HS-27A (cell line): ENCODE measurements at regions not wholly inside any gene's neighbourhood (a gene's known extent, or its start where the extent isn't known, plus 50 kb on each side); places are given as distances from the start of the nearest gene placed in this dataset.

Source experiments
- DNase-seq: peaks from one replicate; pipeline ENCODE4 v3.0.0-alpha.2; 2012; ENCODE audit warnings: low read depth, missing footprints

- no peak for DNase-seq
Measured at GRCh38 chr2:21438949-21439348, 315.2 kb downstream of the TDRD15 start.

DNA sequence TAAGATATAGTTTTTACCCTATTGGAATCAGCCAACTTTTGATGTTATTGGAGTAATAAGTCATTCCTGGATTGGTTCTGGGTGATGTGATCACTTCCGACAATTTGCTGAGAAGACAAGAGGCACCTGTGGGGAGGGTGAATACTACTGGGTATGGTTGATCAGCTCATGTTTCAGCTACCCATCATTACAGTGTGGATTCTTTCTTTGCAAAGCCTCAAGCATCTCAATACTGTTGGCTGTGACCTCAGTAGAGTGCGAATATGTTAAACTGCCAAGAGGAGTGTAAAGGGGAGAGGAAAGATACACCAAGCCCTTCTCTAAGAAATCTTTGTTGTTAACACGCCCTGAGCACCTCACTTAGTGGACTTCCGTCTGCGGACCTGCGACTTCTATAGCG lies 317.7 kb downstream of the TDRD15 start:
- DNase-seq = no peak

DNA sequence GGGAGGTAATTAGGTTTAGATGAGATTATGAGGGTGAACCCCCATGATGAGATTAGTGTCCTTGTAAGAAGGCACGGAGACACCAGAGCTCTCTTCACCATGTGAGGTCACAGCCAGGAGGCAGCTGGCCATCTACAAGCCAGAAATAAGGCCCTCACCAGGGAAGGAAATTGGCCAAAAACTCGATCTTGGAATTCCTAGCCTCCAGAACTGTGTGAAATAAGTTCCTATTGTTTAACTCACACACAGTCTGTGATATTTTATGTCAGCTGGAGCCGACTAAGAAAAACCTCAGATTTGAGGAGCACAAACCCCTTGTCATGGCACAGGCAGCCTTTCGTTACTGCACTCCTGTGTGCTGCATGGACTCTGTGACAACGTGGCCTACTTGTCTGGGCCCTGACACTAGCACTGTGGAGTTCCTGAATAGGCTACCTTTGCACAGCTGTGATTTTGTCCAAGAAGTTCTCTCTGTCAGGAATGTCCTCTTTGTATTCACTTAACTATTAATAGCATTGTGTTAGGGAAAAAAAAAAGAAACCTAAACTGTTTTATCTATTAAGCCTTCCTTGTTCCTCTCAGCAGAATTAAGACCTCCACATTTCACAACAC lies 319.8 kb downstream of the TDRD15 start:
- no peak for DNase-seq

DNA sequence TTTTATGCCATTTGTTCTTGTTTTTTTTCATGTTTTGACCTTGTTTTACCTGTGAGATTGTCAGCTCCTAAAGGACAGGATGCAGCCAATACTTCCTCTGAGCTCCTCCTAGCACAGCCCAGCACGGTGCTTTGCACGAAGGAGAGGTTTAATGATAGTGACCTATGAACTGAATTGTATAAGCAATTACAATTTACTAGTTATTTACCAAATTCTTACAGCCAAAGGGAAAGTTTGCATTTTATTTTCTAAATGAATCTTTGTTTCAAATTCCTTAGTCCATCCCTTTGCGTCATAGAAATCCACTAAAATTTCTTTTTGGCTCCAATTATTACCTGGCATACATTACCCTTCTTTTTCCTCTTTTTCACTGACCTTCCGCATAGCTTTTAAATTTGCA lies 326.1 kb downstream of the TDRD15 start:
- DNase-seq = no peak

- DNase-seq = no peak
Measured at GRCh38 chr2:21451403-21451802, 327.6 kb downstream of the TDRD15 start.

DNA sequence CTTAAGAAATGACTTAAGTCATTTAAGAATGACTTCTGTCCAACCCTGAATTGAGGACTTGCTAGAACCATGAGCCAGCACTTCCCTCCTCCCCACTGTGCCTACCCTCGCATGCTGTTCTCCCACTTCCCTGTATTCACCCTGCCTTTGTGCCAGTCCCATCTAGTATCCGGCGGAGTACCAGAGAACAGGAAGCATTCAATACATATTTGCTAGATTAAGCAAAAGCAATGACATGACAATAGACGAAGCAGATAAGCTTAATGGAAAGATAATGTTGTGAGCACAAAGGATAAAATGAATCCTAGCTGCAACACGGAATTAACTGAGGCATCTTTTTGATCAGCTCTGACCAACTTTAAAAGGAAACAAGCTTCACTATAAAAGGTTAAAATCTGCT lies 328.5 kb downstream of the TDRD15 start:
- no peak for DNase-seq

- DNase-seq = no peak
Measured at GRCh38 chr2:21452678-21453077, 328.9 kb downstream of the TDRD15 start.

DNA sequence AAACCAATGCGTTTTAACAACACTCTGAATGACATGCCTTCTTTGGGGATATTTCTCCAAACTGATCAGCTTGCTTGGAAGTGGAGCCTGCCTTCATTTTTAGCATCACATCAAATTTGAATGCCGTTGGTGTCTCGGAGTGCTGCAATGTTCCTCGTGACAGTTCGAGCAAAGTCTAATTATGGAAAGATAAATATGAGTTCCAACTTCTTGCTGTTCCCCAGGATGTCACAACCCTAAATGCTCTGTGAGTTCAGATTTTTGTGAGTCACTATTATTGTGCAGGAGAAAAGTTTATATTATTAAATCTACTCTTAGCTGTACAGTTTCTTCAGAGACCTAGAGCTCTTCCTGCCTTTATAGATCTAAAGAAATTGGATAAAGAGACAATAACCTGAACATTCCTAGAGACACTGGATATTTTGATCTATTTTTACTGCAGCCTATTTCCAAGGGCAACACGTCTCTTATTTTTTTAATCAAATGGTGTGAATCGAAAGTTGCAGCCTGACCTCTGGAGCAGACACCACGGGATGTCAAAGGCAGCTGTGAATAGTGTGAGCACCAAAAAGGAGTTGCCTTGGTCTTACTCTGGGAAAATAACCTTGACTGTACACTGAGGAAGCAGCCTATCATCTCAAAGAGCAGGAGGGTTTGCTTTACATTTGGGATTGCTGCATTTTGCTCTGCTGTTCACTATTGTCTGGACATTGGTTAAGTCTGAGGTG lies 330.1 kb downstream of the TDRD15 start:
- DNase-seq = no peak

GRCh38 chr2:21454839-21455238 lies 331.1 kb downstream of the TDRD15 start:
- no peak for DNase-seq

- DNase-seq = no peak
Measured at GRCh38 chr2:21461754-21462240, 338.0 kb downstream of the TDRD15 start.

- no peak for DNase-seq
Measured at GRCh38 chr2:21466341-21466927, 342.7 kb downstream of the TDRD15 start.

DNA sequence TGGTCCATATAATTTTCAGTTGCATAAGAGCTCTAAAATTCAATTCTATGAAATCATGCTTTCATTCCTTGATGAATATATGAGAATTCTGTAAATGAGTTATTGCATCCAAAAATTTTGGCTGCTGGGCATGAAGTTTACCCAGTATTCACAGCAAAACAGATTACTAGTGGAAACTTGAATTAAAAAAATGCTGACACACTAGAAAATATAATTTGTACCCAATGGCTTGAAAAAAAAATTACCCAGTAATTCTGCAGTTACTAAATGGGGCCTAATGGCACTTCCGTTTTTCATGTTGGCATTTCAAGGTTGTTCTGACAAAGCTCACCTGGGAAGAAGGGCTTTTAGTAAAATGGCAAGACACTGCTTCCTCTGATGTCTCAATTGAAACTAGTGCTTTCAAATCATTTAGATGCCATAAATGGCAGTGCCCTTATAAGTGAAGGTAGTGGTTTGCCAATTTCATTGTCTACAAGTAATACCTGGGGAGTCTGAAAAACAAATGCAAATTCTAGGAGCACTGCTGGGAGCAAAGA lies 343.6 kb downstream of the TDRD15 start:
- no peak for DNase-seq

GRCh38 chr2:21467910-21468309 lies 344.1 kb downstream of the TDRD15 start:
- DNase-seq = no peak

GRCh38 chr2:21468624-21469023 lies 344.9 kb downstream of the TDRD15 start:
- no peak for DNase-seq

GRCh38 chr2:21469158-21469557 lies 345.4 kb downstream of the TDRD15 start:
- no peak for DNase-seq

DNA sequence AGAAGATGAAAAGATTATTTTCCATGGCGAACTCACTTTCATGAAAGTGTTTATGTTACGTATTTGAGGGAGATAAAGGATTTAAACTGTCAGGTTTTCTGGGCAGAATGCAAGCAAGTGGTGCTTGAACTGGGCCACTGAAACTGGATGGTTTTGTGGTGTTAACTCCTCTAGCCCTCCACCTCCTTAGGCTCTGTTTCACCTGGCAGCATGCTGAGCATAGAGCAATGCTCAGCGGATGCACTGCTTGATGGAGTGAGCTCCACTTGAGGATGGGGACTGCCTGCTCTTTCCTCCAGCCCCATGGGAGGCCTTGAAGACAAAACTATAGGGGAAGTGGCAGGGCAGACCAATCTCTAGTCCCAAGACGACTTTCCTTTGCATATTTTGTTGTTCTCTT lies 345.8 kb downstream of the TDRD15 start:
- no peak for DNase-seq

DNA sequence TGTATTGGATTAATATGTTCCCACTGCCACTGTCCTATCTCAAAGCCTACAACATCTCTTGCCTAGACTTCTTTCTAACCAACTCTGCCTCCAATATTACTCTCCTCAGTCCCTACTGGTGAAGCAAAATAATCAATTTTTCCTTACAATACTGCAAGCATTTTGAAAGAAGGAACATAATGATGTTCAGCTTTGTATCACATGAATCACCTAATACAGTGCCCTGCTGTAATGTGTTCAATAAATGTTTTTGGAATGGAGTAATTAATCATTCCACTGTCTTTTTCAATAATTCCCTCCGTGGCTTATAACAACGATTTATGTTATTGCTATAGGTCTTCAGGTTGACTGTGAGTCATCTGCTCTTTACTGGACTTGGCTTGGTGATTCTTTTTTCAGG lies 356.4 kb downstream of the TDRD15 start:
- DNase-seq = no peak

DNA sequence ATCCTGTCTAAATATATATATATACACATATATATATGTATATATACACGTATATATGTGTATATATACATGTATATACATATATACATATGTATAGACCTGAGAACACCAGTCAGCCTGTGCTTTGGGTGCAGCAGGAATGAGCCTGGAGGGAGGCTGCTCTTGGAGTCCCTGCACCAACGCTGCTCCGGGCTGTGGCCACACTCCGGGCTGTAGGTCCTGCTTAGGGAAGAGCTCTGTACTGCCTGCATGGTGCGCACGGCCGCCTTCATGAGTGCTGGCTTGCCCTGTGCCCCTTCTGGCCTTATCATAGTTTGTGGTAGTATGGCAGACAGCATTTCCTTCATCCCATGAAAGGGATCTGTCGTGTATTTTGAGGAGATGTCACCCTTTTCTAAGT lies 360.9 kb downstream of the TDRD15 start:
- no peak for DNase-seq

DNA sequence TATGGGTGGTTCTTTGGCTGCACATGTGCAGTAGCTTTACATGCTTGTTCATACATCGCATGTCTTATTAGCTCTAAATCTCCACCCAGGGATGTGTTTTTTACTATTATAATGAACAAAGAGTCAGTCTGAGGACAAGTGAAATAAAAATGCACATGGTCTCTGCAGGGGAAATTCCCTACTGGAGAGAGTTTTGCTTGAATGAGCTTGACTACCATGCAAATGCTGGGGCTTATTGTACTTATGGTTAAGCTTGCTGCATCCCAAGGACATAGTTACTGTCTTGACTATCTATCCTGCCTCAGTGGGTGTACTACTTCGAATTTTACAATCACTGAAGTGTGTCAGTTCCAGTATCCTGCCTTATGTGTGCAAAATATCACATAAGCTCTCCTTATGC lies 362.7 kb downstream of the TDRD15 start:
- no peak for DNase-seq

GRCh38 chr2:21489080-21489479 lies 365.3 kb downstream of the TDRD15 start:
- DNase-seq = no peak

DNA sequence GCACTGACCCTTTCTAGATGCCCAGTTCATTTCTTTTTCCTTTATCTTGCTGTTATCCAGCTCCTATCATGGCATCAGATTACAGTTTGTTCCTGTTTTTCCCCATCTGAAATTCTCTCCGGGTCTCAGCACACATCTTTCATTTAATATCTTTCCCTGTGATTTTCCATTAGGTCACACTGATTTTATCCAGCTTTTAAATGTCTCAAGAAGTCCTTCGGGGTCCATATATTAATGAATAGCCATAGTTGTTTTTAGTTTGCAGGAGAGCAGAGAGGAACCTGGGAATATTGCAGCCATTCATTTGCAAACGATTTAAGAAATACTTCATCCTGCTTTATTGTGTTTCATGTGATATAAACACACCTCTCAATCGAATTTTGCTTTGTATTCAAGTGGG lies 374.2 kb downstream of the TDRD15 start:
- no peak for DNase-seq

DNA sequence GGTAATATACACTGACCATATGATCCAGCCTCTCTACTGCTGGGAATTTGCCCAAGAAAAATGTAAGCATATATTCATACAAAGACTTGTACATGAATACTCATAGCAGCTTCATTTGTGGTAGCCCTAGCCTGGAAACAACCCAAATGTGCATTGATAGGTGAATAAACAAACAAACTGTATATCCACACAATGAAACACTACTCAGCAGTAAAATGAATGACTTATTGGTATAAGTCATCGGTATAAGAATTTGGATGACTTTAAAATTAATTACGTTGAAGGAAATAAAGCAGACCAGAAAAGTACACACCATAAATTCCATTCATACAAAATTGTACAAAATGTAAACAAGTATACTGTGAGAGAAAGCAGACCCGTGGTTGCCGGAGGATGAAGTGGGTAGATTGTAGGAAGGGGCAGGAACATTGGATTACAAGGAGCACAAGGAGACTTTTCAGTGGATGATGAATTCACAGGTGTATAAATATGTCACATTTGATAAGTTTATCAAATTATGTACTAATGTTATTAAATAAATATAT lies 376.7 kb downstream of the TDRD15 start:
- no peak for DNase-seq
